H9 (cell line): ENCODE measurements at regions not wholly inside any gene's neighbourhood (a gene's known extent, or its start where the extent isn't known, plus 50 kb on each side); places are given as distances from the start of the nearest gene placed in this dataset.

ENCODE experiments used
- DNase-seq: peaks from one replicate; pipeline ENCODE4 v3.0.0-alpha.2; 2017
- H2AFZ ChIP-seq: one replicate; pipeline ENCODE4 v1.6.1; 2013; ENCODE audit warnings: mild to moderate bottlenecking, low read length, control low read depth, moderate library complexity
- H2AK5ac ChIP-seq: 2 replicates; pipeline ENCODE4 v1.6.1; 2013; ENCODE audit warnings: low read length, control low read depth, mixed read lengths; ENCODE audit not compliant: insufficient read length
- H2BK120ac ChIP-seq: one replicate; pipeline ENCODE4 v1.6.1; 2013; ENCODE audit warnings: low read depth, mild to moderate bottlenecking, low read length, control low read depth, inconsistent platforms; ENCODE audit not compliant: poor library complexity, severe bottlenecking
- H2BK12ac ChIP-seq: 2 replicates; pipeline ENCODE4 v1.6.1; 2013; ENCODE audit warnings: low read length, control low read depth, mixed read lengths, low read depth; ENCODE audit not compliant: insufficient read length
- H2BK15ac ChIP-seq: 2 replicates; pipeline ENCODE4 v1.6.1; 2013; ENCODE audit warnings: low read depth, low read length, control low read depth
- H2BK20ac ChIP-seq: one replicate; pipeline ENCODE4 v1.6.1; 2013; ENCODE audit warnings: low read depth, mild to moderate bottlenecking, low read length, control low read depth, inconsistent platforms; ENCODE audit not compliant: poor library complexity, severe bottlenecking
- H2BK5ac ChIP-seq: 2 replicates; pipeline ENCODE4 v1.6.1; 2013; ENCODE audit warnings: low read length, control low read depth, mixed read lengths; ENCODE audit not compliant: insufficient read length
- H3K14ac ChIP-seq: 2 replicates; pipeline ENCODE4 v1.6.1; 2013; ENCODE audit warnings: low read length, control low read depth; ENCODE audit not compliant: insufficient read depth
- H3K18ac ChIP-seq: 2 replicates; pipeline ENCODE4 v1.6.1; 2013; ENCODE audit warnings: low read depth, mild to moderate bottlenecking, mixed read lengths, low read length, control low read depth; ENCODE audit not compliant: insufficient read length
- H3K23ac ChIP-seq: 2 replicates; pipeline ENCODE4 v1.6.1; 2013; ENCODE audit warnings: low read length, control low read depth, mixed read lengths, low read depth; ENCODE audit not compliant: insufficient read length
- H3K23me2 ChIP-seq: 2 replicates; pipeline ENCODE4 v1.6.1; 2013; ENCODE audit warnings: low read depth, mild to moderate bottlenecking, mixed read lengths, low read length, control low read depth; ENCODE audit not compliant: insufficient read length, poor library complexity, severe bottlenecking
- H3K27ac ChIP-seq: 2 replicates; pipeline ENCODE4 v1.5.1; 2013; ENCODE audit warnings: low read length, control low read depth, mixed read lengths, low read depth; ENCODE audit not compliant: insufficient read length
- H3K27me3 ChIP-seq: 2 replicates; pipeline ENCODE4 v1.6.1; 2013; ENCODE audit warnings: low read length, control low read depth, inconsistent platforms; ENCODE audit not compliant: insufficient read depth
- H3K4ac ChIP-seq: 2 replicates; pipeline ENCODE4 v1.6.1; 2013; ENCODE audit warnings: low read depth, mild to moderate bottlenecking, control low read depth, inconsistent platforms, low read length, moderate library complexity
- H3K4me1 ChIP-seq: 2 replicates; pipeline ENCODE4 v1.6.1; 2013; ENCODE audit warnings: low read length, control low read depth, inconsistent platforms; ENCODE audit not compliant: insufficient read depth
- H3K4me2 ChIP-seq: 2 replicates; pipeline ENCODE4 v1.6.1; 2013; ENCODE audit warnings: low read length, control low read depth, mixed read lengths; ENCODE audit not compliant: insufficient read length, insufficient read depth
- H3K56ac ChIP-seq: 2 replicates; pipeline ENCODE4 v1.6.1; 2013; ENCODE audit warnings: low read depth, mild to moderate bottlenecking, mixed read lengths, low read length, control low read depth; ENCODE audit not compliant: insufficient read length
- H3K79me1 ChIP-seq: 2 replicates; pipeline ENCODE4 v1.6.1; 2013; ENCODE audit warnings: low read depth, mild to moderate bottlenecking, moderate library complexity, low read length, control low read depth, inconsistent platforms; ENCODE audit not compliant: insufficient read depth, poor library complexity, severe bottlenecking
- H3K79me2 ChIP-seq: 2 replicates; pipeline ENCODE4 v1.6.1; 2013; ENCODE audit warnings: low read length, control low read depth, inconsistent platforms; ENCODE audit not compliant: insufficient read depth
- H3K9ac ChIP-seq: 2 replicates; pipeline ENCODE4 v1.6.1; 2013; ENCODE audit warnings: low read length, control low read depth, mixed read lengths; ENCODE audit not compliant: insufficient read length; ENCODE audit errors: extremely low read depth
- H3K9me3 ChIP-seq: one replicate; pipeline ENCODE4 v1.6.1; 2013; ENCODE audit warnings: low read depth, low read length, inconsistent platforms; ENCODE audit not compliant: control insufficient read depth
- H3T11ph ChIP-seq: one replicate; pipeline ENCODE4 v1.6.1; 2013; ENCODE audit warnings: mild to moderate bottlenecking, low read length, control low read depth, inconsistent platforms
- H4K20me1 ChIP-seq: one replicate; pipeline ENCODE4 v1.6.1; 2013; ENCODE audit not compliant: control insufficient read depth, insufficient read length, insufficient read depth
- H4K5ac ChIP-seq: 2 replicates; pipeline ENCODE4 v1.6.1; 2013; ENCODE audit warnings: low read depth, mild to moderate bottlenecking, mixed read lengths, low read length, control low read depth; ENCODE audit not compliant: insufficient read length
- H4K8ac ChIP-seq: replicated peaks from 2 replicates; pipeline ENCODE4 v1.6.1; 2013; ENCODE audit warnings: low read length, control low read depth, mixed read lengths, low read depth; ENCODE audit not compliant: insufficient read length
- H4K91ac ChIP-seq: 2 replicates; pipeline ENCODE4 v1.6.1; 2013; ENCODE audit warnings: low read depth, mild to moderate bottlenecking, moderate library complexity, mixed read lengths, low read length, control low read depth; ENCODE audit not compliant: insufficient read length
- H3K27ac Mint-ChIP-seq, 3 experiments: 2 replicates in 2 of 3; 3 replicates in 1 of 3; pipeline ENCODE4 v1.8.0; 2020 to 2021; ENCODE audit warnings: mixed read lengths in 3 of 3, mild to moderate bottlenecking in 1 of 3, moderate library complexity in 1 of 3
- H3K27me3 Mint-ChIP-seq: 2 replicates; pipeline ENCODE4 v1.8.0; 2021; ENCODE audit warnings: low read depth, mild to moderate bottlenecking, moderate library complexity, mixed read lengths
- H3K36me3 Mint-ChIP-seq, 3 experiments: 2 replicates in 2 of 3; 3 replicates in 1 of 3; pipeline ENCODE4 v1.8.0; 2020 to 2021; ENCODE audit warnings: low read depth in 3 of 3, mixed read lengths in 3 of 3; ENCODE audit not compliant: insufficient read depth in 1 of 3
- H3K4me1 Mint-ChIP-seq, 2 experiments: 2 replicates each; pipeline ENCODE4 v1.8.0; 2020; ENCODE audit warnings: mixed read lengths in 2 of 2
- H3K4me3 Mint-ChIP-seq, 2 experiments: 2 replicates in 1 of 2; 3 replicates in 1 of 2; pipeline ENCODE4 v1.8.0; 2020 to 2021; ENCODE audit warnings: mild to moderate bottlenecking in 2 of 2, mixed read lengths in 2 of 2, moderate library complexity in 1 of 2
- H3K9me3 Mint-ChIP-seq, 2 experiments: 2 replicates in 1 of 2; 3 replicates in 1 of 2; pipeline ENCODE4 v1.8.0; 2020; ENCODE audit warnings: mild to moderate bottlenecking in 2 of 2, mixed read lengths in 2 of 2, moderate library complexity in 1 of 2
- WGBS: extraction: QIAGEN DNeasy Blood & Tissue Kit; methylation state at CpG from one replicate; pipeline ENCODE4 v1.1.7; 2013; ENCODE audit warnings: missing lambda C conversion rate, low lambda C conversion rate, mixed read lengths; ENCODE audit not compliant: insufficient read length; ENCODE audit errors: extremely low coverage; 5-methylcytosine and 5-hydroxymethylcytosine counted together
- TF ChIP-seq, protein P1 (sequence below): fragments of 200-600 bp; sonication (generic); conservative IDR thresholded peaks from 3 replicates; pipeline ENCODE4 v1.8.0; 2021; ENCODE audit warnings: antibody characterized with exemption, mild to moderate bottlenecking

DNA sequence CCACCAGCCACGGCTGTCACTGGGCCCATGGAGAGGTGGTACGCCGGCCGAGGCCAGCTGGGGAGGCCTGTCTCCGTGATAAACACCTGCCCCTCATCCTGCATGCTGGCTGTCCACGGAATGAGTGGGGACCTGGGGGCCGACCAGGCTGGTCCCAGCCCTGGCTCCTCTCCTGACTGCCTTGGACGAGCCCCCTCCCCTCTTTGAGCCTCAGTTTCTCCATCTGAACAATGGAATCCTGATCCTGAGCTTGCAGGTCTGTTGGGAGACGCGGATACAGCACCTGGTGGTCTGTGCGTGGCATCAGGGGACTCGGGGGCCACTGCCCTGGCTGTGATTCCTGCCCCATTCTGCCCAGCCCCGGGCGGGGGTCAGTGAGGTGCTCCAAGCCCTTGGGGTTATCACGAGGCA, 109.9 kb downstream of the MICALL2 start:
- no peak overlapping the region for H3K56ac ChIP-seq
- H3K9me3 ChIP-seq: no peaks in the 10 kb centered on the region
- H3K4me1 ChIP-seq: no peaks in the 10 kb centered on the region
- TF ChIP-seq, protein P1, sequence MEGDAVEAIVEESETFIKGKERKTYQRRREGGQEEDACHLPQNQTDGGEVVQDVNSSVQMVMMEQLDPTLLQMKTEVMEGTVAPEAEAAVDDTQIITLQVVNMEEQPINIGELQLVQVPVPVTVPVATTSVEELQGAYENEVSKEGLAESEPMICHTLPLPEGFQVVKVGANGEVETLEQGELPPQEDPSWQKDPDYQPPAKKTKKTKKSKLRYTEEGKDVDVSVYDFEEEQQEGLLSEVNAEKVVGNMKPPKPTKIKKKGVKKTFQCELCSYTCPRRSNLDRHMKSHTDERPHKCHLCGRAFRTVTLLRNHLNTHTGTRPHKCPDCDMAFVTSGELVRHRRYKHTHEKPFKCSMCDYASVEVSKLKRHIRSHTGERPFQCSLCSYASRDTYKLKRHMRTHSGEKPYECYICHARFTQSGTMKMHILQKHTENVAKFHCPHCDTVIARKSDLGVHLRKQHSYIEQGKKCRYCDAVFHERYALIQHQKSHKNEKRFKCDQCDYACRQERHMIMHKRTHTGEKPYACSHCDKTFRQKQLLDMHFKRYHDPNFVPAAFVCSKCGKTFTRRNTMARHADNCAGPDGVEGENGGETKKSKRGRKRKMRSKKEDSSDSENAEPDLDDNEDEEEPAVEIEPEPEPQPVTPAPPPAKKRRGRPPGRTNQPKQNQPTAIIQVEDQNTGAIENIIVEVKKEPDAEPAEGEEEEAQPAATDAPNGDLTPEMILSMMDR: no peak
- H3K23ac ChIP-seq: no peak overlapping the region
- H4K91ac ChIP-seq: no peak overlapping the region
- Mint-ChIP-seq H3K9me3 (no peaks in the 10 kb centered on the region; a peak in 1 of 5 replicates), H3K27me3 (peaks cover 4% of the 10 kb centered on the region), H3K4me3 (no peak overlapping the region), H3K27ac (no peak overlapping the region; a peak in 1 of 7 replicates), H3K36me3 (no peaks in the 10 kb centered on the region), H3K4me1 (no peaks in the 10 kb centered on the region)
- H3K23me2 ChIP-seq: no peaks in the 10 kb centered on the region
- H3K4ac ChIP-seq: no peak overlapping the region
- H2AFZ ChIP-seq: no peak overlapping the region
- no peak overlapping the region for H3K4me2 ChIP-seq
- no peak overlapping the region for H3K27ac ChIP-seq
- no peaks in the 10 kb centered on the region for H3K27me3 ChIP-seq
- H3K79me1 ChIP-seq: no peaks in the 10 kb centered on the region
- H2BK12ac ChIP-seq: no peak overlapping the region
- no peak overlapping the region for H3K18ac ChIP-seq
- no peaks in the 10 kb centered on the region for H3K79me2 ChIP-seq
- H4K5ac ChIP-seq: no peak overlapping the region
- H4K8ac ChIP-seq: no peak overlapping the region
- H2AK5ac ChIP-seq: no peak overlapping the region
- H2BK15ac ChIP-seq: no peak overlapping the region
- H2BK20ac ChIP-seq: no peak overlapping the region
- WGBS: no CpG with 5 or more reads among the region's 15 CpGs
- H4K20me1 ChIP-seq: no peaks in the 10 kb centered on the region
- DNase-seq: no peak
- H2BK120ac ChIP-seq: no peak overlapping the region
- no peak overlapping the region for H2BK5ac ChIP-seq
- H3K9ac ChIP-seq: no peak overlapping the region
- H3K14ac ChIP-seq: no peak overlapping the region
- no peak overlapping the region for H3T11ph ChIP-seq
